ENCODE measurements at regions not wholly inside any gene's neighbourhood (a gene's known extent, or its start where the extent isn't known, plus 50 kb on each side); places are given as distances from the start of the nearest gene placed in this dataset.

DNA sequence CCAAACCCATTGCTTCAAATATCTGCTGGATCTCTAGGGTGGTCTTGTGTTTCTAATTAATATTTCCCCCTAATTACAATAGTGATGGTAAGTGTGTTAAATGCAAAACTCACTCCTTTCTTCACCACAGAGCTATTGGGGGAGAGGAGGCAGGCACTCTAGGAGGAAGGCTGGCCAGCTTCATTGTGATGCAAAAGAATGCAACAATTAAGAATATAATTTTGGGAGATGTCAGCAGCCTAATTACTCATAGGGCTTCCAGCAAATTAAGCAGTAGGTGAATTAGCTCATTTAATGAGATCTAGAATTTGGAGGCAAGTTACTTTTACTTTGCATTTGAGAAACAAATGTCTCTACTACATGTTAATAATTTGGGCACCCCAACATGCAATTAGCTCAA is 560.4 kb upstream of the DAB1 start:
- intact Hi-C loops (cut with micrococcal nuclease; ENCODE audit: unreplicated experiment) (no loop called here), in situ Hi-C loops (cut with MboI) (no loop called here)
- no peak overlapping the region for H2AFZ ChIP-seq (ENCODE audit: control insufficient read depth, low read depth, low read length)
- H3K4me3 ChIP-seq: no peak overlapping the region
- H3K4me2 ChIP-seq (ENCODE audit: control insufficient read depth, insufficient read depth): no peak overlapping the region
- FAIRE-seq: no peak
- BruUV-seq (replicated peaks): no TSS peak
- ATAC-seq: no peak
- ChIA-PET SMC1A (ENCODE audit: uncharacterized antibody, unreplicated experiment) (interaction anchor here (0.8 kb wide), 1 partner anchor 103 kb away, joined by 3 read pairs; no protein-coding TSS in a partner anchor), CTCF (no interaction called here), POLR2A (no interaction called here), RAD21 (ENCODE audit: unreplicated experiment) (no interaction called here)
- no peak overlapping the region for H3K27ac ChIP-seq (ENCODE audit: control insufficient read depth, insufficient read depth)
- DNase-seq (ENCODE audit: low read depth, low spot score): no peak
- no peaks in the 10 kb centered on the region for H3K79me2 ChIP-seq (ENCODE audit: control insufficient read depth, insufficient read depth, low read length)
- no peaks in the 10 kb centered on the region for H3K4me1 ChIP-seq (ENCODE audit: control insufficient read depth, insufficient read depth, low read length)
- H3K36me3 ChIP-seq (ENCODE audit: control insufficient read depth in 2 of 2, insufficient read depth in 2 of 2, low read length in 1 of 2): no peaks in the 10 kb centered on the region
- no peaks in the 10 kb centered on the region for H3K9me3 ChIP-seq (replicated peaks; ENCODE audit: control insufficient read depth, insufficient read depth, low read length)
- no peaks in the 10 kb centered on the region for H4K20me1 ChIP-seq (ENCODE audit: control insufficient read depth, insufficient read depth)
- H3K9ac ChIP-seq (ENCODE audit: control insufficient read depth, insufficient read depth, low read length): no peak overlapping the region
- no peaks in the 10 kb centered on the region for H3K27me3 ChIP-seq (replicated peaks in 1 of 2; ENCODE audit: control insufficient read depth in 2 of 2, insufficient read depth in 2 of 2, low read length in 1 of 2)
- TF ChIP-seq ATF7 (IDR thresholded peaks at IDR 0.05; ENCODE audit: low read depth) (no peak), PML (IDR thresholded peaks at IDR 0.05; ENCODE audit: low read length) (no peak), ZNF384 (IDR thresholded peaks at IDR 0.05; ENCODE audit: borderline replicate concordance, low read depth, low read length) (no peak), BHLHE40 (IDR thresholded peaks at IDR 0.05; ENCODE audit: borderline replicate concordance in 1 of 2, low read depth in 2 of 2, low read length in 1 of 2) (no peak), BACH1 (IDR thresholded peaks at IDR 0.05; ENCODE audit: borderline replicate concordance) (no peak), CBX3 (IDR thresholded peaks at IDR 0.05; ENCODE audit: borderline replicate concordance, low read depth) (no peak), MTA3 (IDR thresholded peaks at IDR 0.05; ENCODE audit: borderline replicate concordance, low read length) (no peak)
- TF ChIP-seq, protein P1, sequence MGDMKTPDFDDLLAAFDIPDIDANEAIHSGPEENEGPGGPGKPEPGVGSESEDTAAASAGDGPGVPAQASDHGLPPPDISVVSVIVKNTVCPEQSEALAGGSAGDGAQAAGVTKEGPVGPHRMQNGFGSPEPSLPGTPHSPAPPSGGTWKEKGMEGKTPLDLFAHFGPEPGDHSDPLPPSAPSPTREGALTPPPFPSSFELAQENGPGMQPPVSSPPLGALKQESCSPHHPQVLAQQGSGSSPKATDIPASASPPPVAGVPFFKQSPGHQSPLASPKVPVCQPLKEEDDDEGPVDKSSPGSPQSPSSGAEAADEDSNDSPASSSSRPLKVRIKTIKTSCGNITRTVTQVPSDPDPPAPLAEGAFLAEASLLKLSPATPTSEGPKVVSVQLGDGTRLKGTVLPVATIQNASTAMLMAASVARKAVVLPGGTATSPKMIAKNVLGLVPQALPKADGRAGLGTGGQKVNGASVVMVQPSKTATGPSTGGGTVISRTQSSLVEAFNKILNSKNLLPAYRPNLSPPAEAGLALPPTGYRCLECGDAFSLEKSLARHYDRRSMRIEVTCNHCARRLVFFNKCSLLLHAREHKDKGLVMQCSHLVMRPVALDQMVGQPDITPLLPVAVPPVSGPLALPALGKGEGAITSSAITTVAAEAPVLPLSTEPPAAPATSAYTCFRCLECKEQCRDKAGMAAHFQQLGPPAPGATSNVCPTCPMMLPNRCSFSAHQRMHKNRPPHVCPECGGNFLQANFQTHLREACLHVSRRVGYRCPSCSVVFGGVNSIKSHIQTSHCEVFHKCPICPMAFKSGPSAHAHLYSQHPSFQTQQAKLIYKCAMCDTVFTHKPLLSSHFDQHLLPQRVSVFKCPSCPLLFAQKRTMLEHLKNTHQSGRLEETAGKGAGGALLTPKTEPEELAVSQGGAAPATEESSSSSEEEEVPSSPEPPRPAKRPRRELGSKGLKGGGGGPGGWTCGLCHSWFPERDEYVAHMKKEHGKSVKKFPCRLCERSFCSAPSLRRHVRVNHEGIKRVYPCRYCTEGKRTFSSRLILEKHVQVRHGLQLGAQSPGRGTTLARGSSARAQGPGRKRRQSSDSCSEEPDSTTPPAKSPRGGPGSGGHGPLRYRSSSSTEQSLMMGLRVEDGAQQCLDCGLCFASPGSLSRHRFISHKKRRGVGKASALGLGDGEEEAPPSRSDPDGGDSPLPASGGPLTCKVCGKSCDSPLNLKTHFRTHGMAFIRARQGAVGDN (IDR thresholded peaks at IDR 0.05): no peak
- TF ChIP-seq, protein P2, sequence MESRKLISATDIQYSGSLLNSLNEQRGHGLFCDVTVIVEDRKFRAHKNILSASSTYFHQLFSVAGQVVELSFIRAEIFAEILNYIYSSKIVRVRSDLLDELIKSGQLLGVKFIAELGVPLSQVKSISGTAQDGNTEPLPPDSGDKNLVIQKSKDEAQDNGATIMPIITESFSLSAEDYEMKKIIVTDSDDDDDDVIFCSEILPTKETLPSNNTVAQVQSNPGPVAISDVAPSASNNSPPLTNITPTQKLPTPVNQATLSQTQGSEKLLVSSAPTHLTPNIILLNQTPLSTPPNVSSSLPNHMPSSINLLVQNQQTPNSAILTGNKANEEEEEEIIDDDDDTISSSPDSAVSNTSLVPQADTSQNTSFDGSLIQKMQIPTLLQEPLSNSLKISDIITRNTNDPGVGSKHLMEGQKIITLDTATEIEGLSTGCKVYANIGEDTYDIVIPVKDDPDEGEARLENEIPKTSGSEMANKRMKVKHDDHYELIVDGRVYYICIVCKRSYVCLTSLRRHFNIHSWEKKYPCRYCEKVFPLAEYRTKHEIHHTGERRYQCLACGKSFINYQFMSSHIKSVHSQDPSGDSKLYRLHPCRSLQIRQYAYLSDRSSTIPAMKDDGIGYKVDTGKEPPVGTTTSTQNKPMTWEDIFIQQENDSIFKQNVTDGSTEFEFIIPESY (IDR thresholded peaks at IDR 0.05): no peak
- TF ChIP-seq, protein P3, sequence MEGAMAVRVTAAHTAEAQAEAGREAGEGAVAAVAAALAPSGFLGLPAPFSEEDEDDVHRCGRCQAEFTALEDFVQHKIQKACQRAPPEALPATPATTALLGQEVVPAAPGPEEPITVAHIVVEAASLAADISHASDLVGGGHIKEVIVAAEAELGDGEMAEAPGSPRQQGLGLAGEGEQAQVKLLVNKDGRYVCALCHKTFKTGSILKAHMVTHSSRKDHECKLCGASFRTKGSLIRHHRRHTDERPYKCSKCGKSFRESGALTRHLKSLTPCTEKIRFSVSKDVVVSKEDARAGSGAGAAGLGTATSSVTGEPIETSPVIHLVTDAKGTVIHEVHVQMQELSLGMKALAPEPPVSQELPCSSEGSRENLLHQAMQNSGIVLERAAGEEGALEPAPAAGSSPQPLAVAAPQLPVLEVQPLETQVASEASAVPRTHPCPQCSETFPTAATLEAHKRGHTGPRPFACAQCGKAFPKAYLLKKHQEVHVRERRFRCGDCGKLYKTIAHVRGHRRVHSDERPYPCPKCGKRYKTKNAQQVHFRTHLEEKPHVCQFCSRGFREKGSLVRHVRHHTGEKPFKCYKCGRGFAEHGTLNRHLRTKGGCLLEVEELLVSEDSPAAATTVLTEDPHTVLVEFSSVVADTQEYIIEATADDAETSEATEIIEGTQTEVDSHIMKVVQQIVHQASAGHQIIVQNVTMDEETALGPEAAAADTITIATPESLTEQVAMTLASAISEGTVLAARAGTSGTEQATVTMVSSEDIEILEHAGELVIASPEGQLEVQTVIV (IDR thresholded peaks at IDR 0.05; ENCODE audit: borderline replicate concordance, partially characterized antibody): no peak
- TF ChIP-seq, protein P4, sequence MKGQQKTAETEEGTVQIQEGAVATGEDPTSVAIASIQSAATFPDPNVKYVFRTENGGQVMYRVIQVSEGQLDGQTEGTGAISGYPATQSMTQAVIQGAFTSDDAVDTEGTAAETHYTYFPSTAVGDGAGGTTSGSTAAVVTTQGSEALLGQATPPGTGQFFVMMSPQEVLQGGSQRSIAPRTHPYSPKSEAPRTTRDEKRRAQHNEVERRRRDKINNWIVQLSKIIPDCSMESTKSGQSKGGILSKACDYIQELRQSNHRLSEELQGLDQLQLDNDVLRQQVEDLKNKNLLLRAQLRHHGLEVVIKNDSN (IDR thresholded peaks at IDR 0.05; ENCODE audit: borderline replicate concordance, extremely low read length, insufficient read depth, low read depth, low read length): no peak
- TF ChIP-seq, protein P5, sequence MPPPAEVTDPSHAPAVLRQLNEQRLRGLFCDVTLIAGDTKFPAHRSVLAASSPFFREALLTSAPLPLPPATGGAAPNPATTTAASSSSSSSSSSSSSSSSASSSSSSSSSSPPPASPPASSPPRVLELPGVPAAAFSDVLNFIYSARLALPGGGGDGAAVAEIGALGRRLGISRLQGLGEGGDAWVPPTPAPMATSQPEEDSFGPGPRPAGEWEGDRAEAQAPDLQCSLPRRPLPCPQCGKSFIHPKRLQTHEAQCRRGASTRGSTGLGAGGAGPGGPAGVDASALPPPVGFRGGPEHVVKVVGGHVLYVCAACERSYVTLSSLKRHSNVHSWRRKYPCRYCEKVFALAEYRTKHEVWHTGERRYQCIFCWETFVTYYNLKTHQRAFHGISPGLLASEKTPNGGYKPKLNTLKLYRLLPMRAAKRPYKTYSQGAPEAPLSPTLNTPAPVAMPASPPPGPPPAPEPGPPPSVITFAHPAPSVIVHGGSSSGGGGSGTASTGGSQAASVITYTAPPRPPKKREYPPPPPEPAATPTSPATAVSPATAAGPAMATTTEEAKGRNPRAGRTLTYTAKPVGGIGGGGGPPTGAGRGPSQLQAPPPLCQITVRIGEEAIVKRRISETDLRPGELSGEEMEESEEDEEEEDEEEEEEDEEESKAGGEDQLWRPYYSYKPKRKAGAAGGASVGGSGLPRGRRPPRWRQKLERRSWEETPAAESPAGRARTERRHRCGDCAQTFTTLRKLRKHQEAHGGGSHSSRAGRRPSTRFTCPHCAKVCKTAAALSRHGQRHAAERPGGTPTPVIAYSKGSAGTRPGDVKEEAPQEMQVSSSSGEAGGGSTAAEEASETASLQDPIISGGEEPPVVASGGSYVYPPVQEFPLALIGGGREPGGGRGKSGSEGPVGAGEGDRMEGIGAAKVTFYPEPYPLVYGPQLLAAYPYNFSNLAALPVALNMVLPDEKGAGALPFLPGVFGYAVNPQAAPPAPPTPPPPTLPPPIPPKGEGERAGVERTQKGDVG (CRISPR knock-in tag; IDR thresholded peaks at IDR 0.05): no peak

All from GM12878 (cell line).